ENCODE measurements at regions not wholly inside any gene's neighbourhood (a gene's known extent, or its start where the extent isn't known, plus 50 kb on each side); places are given as distances from the start of the nearest gene placed in this dataset.
"Not testable (repeated sequence)": the region's sequence is repeated elsewhere in the genome, so short reads cannot be mapped to it uniquely, and the experiment has no call there.

GRCh38 chr2:129170570-129170969 is 808.9 kb upstream of the RAB6C start:
- no peak for DNase-seq (ENCODE audit: low spot score)
- intact Hi-C loops (cut with DNase I): no loop called here

GRCh38 chr2:129174143-129174542 is 805.3 kb upstream of the RAB6C start:
- DNase-seq (ENCODE audit: low spot score): no peak
- intact Hi-C loops (cut with DNase I): no loop called here

- intact Hi-C loops (cut with DNase I): no loop called here
- DNase-seq (ENCODE audit: low spot score): no peak
These were observed 804.4 kb upstream of the RAB6C start for GRCh38 chr2:129175051-129175450.

GRCh38 chr2:129176375-129176774 is 803.1 kb upstream of the RAB6C start:
- intact Hi-C loops (cut with DNase I): no loop called here
- DNase-seq (ENCODE audit: low spot score): no peak

GRCh38 chr2:129178356-129178755 is 801.1 kb upstream of the RAB6C start:
- intact Hi-C loops (cut with DNase I): no loop called here
- no peak for DNase-seq (ENCODE audit: low spot score)

GRCh38 chr2:129179199-129179598 is 800.3 kb upstream of the RAB6C start:
- DNase-seq (ENCODE audit: low spot score): no peak
- intact Hi-C loops (cut with DNase I): no loop called here

- no peak for DNase-seq (ENCODE audit: low spot score)
- intact Hi-C loops (cut with DNase I): no loop called here
These were observed 799.2 kb upstream of the RAB6C start for GRCh38 chr2:129180124-129180716.

- DNase-seq (ENCODE audit: low spot score): no peak
- intact Hi-C loops (cut with DNase I): no loop called here
These were observed 798.0 kb upstream of the RAB6C start for GRCh38 chr2:129181433-129181832.

GRCh38 chr2:129181963-129182362 is 797.5 kb upstream of the RAB6C start:
- no peak for DNase-seq (ENCODE audit: low spot score)
- intact Hi-C loops (cut with DNase I): no loop called here

GRCh38 chr2:129187343-129187742 is 792.1 kb upstream of the RAB6C start:
- no peak for DNase-seq (ENCODE audit: low spot score)
- intact Hi-C loops (cut with DNase I): no loop called here

GRCh38 chr2:129188451-129188850 is 791.0 kb upstream of the RAB6C start:
- DNase-seq (ENCODE audit: low spot score): no peak
- intact Hi-C loops (cut with DNase I): no loop called here

GRCh38 chr2:129189617-129190319 is 789.7 kb upstream of the RAB6C start:
- intact Hi-C loops (cut with DNase I): no loop called here
- no peak for DNase-seq (ENCODE audit: low spot score)

- DNase-seq (ENCODE audit: low spot score): no peak
- intact Hi-C loops (cut with DNase I): no loop called here
These were observed 789.0 kb upstream of the RAB6C start for GRCh38 chr2:129190494-129190893.

GRCh38 chr2:129191530-129191929 is 787.9 kb upstream of the RAB6C start:
- intact Hi-C loops (cut with DNase I): no loop called here
- no peak for DNase-seq (ENCODE audit: low spot score)

- DNase-seq (ENCODE audit: low spot score): no peak
- intact Hi-C loops (cut with DNase I): no loop called here
These were observed 787.3 kb upstream of the RAB6C start for GRCh38 chr2:129192117-129192516.

- DNase-seq (ENCODE audit: low spot score): no peak
- intact Hi-C loops (cut with DNase I): no loop called here
These were observed 786.6 kb upstream of the RAB6C start for GRCh38 chr2:129192841-129193253.

- no peak for DNase-seq (ENCODE audit: low spot score)
- intact Hi-C loops (cut with DNase I): no loop called here
These were observed 785.5 kb upstream of the RAB6C start for GRCh38 chr2:129193961-129194360.

GRCh38 chr2:129199501-129199900 is 780.0 kb upstream of the RAB6C start:
- intact Hi-C loops (cut with DNase I): no loop called here
- no peak for DNase-seq (ENCODE audit: low spot score)

- intact Hi-C loops (cut with DNase I): no loop called here
- no peak for DNase-seq (ENCODE audit: low spot score)
These were observed 777.8 kb upstream of the RAB6C start for GRCh38 chr2:129201696-129202095.

GRCh38 chr2:129203331-129203730 is 776.1 kb upstream of the RAB6C start:
- intact Hi-C loops (cut with DNase I): no loop called here
- no peak for DNase-seq (ENCODE audit: low spot score)

- intact Hi-C loops (cut with DNase I); DNase-seq (ENCODE audit: low spot score): not testable (repeated sequence)
These were observed 774.9 kb upstream of the RAB6C start for GRCh38 chr2:129204581-129204980.

- DNase-seq (ENCODE audit: low spot score): no peak
- intact Hi-C loops (cut with DNase I): no loop called here
These were observed 774.3 kb upstream of the RAB6C start for GRCh38 chr2:129205176-129205575.
